ENCODE measurements at regions not wholly inside any gene's neighbourhood (a gene's known extent, or its start where the extent isn't known, plus 50 kb on each side); places are given as distances from the start of the nearest gene placed in this dataset.

DNA sequence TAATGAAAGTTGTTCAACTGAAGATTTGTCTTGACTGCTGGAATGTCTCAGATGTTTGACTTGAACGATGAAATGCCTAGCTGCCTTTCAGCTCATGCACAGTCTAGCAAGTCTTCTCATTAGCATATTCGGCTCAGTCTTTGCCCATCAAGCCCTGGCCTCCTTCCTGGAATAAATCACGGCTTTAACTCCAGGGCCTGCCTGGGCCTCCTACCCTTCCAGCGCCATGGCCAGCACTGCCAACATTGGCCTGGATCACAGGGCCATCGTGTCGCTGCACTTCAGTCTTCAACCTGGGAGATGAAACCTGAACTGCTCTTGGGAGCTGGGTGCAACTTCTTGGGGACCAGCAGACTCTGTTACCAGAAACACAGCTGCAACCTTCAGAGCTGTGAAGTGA is 126.7 kb upstream of the TMEM260 start:
- TF ChIP-seq SUZ12 (IDR thresholded peaks at IDR 0.05) (no peak), SP1 (IDR thresholded peaks at IDR 0.05) (no peak), FOXA1 (IDR thresholded peaks at IDR 0.05) (no peak), HDGF (IDR thresholded peaks at IDR 0.05; ENCODE audit: borderline replicate concordance) (no peak), ARNT (IDR thresholded peaks at IDR 0.05) (no peak), NFRKB (IDR thresholded peaks at IDR 0.05) (no peak), FOXM1 (IDR thresholded peaks at IDR 0.05; ENCODE audit: borderline replicate concordance) (no peak), BHLHE40 (IDR thresholded peaks at IDR 0.05; ENCODE audit: borderline replicate concordance) (no peak), ELF4 (IDR thresholded peaks at IDR 0.05) (no peak), ZNF384 (IDR thresholded peaks at IDR 0.05) (no peak), PKNOX1 (IDR thresholded peaks at IDR 0.05) (no peak), FOXK2 (IDR thresholded peaks at IDR 0.05) (no peak), TARDBP (IDR thresholded peaks at IDR 0.05) (no peak), L3MBTL2 (conservative IDR thresholded peaks at IDR 0.05) (no peak)
